ENCODE measurements at regions not wholly inside any gene's neighbourhood (a gene's known extent, or its start where the extent isn't known, plus 50 kb on each side); places are given as distances from the start of the nearest gene placed in this dataset.

- TF ChIP-seq CTCF (conservative IDR thresholded peaks at IDR 0.05) (no peak), EZH2 (IDR thresholded peaks at IDR 0.05; ENCODE audit: low read depth) (no peak)
Observed at GRCh38 chr7:9719303-9719702, 1254.4 kb upstream of the PHF14 start.
